ENCODE measurements at regions not wholly inside any gene's neighbourhood (a gene's known extent, or its start where the extent isn't known, plus 50 kb on each side); places are given as distances from the start of the nearest gene placed in this dataset.

GRCh38 chr5:122559676-122560075 is 215.2 kb upstream of the SNX2 start:
- H3K4me3 ChIP-seq (ENCODE audit: low read depth in 2 of 2, low read length in 1 of 2), result no peak overlapping the region
- no peaks in the 10 kb centered on the region for H4K20me1 ChIP-seq (ENCODE audit: insufficient read depth)
- no peak overlapping the region for H3K9ac ChIP-seq
- CTCF ChIA-PET, result no interaction called here
- H3K9me3 ChIP-seq, result no peaks in the 10 kb centered on the region
- H3F3A ChIP-seq (replicated peaks; ENCODE audit: insufficient read depth), result peaks cover 4% of the 10 kb centered on the region
- no peak overlapping the region for H2AFZ ChIP-seq (ENCODE audit: low read depth)
- H3K27ac ChIP-seq (ENCODE audit: low read depth in 2 of 2, low read length in 1 of 2), result no peak overlapping the region
- no peak for TF ChIP-seq ELF1 (IDR thresholded peaks at IDR 0.05)
- no peak for TF ChIP-seq POLR2AphosphoS5 (IDR thresholded peaks at IDR 0.05; ENCODE audit: low read depth, low read length)
- no peak for TF ChIP-seq CHD2 (IDR thresholded peaks at IDR 0.05; ENCODE audit: low read length, partially characterized antibody)
- TF ChIP-seq USF1 (IDR thresholded peaks at IDR 0.05; ENCODE audit: borderline replicate concordance, low read depth), result no peak
- TF ChIP-seq USF2 (IDR thresholded peaks at IDR 0.05; ENCODE audit: borderline replicate concordance, low read depth, low read length), result no peak
- TF ChIP-seq CTCF (IDR thresholded peaks at IDR 0.05), result no peak
- no peak for TF ChIP-seq RFX5 (IDR thresholded peaks at IDR 0.05; ENCODE audit: low read length)
- no peak for TF ChIP-seq SMC3 (IDR thresholded peaks at IDR 0.05; ENCODE audit: low read depth, low read length)
- H3K4me2 ChIP-seq, result no peak overlapping the region
- no peak for DNase-seq
- POLR2A ChIA-PET, result no interaction called here
- no peaks in the 10 kb centered on the region for H3K36me3 ChIP-seq (replicated peaks in 1 of 2; ENCODE audit: control insufficient read depth in 1 of 2, insufficient read depth in 2 of 2, low read length in 1 of 2)
- no peaks in the 10 kb centered on the region; a peak in 1 of 4 replicates for H3K4me1 ChIP-seq (ENCODE audit: control insufficient read depth in 1 of 2, insufficient read depth in 2 of 2, low read depth in 1 of 2, low read length in 1 of 2)
- H3K27me3 ChIP-seq (ENCODE audit: insufficient read depth), result no peaks in the 10 kb centered on the region
- no peaks in the 10 kb centered on the region for H3K79me2 ChIP-seq (ENCODE audit: insufficient read depth)
- no peaks in the 10 kb centered on the region for H3K9me2 ChIP-seq

GRCh38 chr5:122561209-122561608 is 213.7 kb upstream of the SNX2 start:
- TF ChIP-seq USF1 (IDR thresholded peaks at IDR 0.05; ENCODE audit: borderline replicate concordance, low read depth) (no peak), USF2 (IDR thresholded peaks at IDR 0.05; ENCODE audit: borderline replicate concordance, low read depth, low read length) (no peak), ZBTB33 (IDR thresholded peaks at IDR 0.05; ENCODE audit: borderline replicate concordance, low read depth) (no peak), FOSL2 (IDR thresholded peaks at IDR 0.05; ENCODE audit: borderline replicate concordance, low read depth) (no peak), YY1 (IDR thresholded peaks at IDR 0.05; ENCODE audit: low read depth) (no peak), NRF1 (IDR thresholded peaks at IDR 0.05; ENCODE audit: low read depth, low read length) (no peak), ELF1 (IDR thresholded peaks at IDR 0.05) (no peak), GABPA (IDR thresholded peaks at IDR 0.05; ENCODE audit: low read depth) (no peak), REST (IDR thresholded peaks at IDR 0.05; ENCODE audit: low read depth, low read length) (no peak), SIN3A (IDR thresholded peaks at IDR 0.05; ENCODE audit: borderline replicate concordance, low read depth, low read length) (no peak), RAD21 (IDR thresholded peaks at IDR 0.05; ENCODE audit: low read length) (no peak)
- Histone ChIP-seq H3K36me3 (replicated peaks in 1 of 2; ENCODE audit: control insufficient read depth in 1 of 2, insufficient read depth in 2 of 2, low read length in 1 of 2) (no peaks in the 10 kb centered on the region), H3K4me1 (ENCODE audit: control insufficient read depth in 1 of 2, insufficient read depth in 2 of 2, low read depth in 1 of 2, low read length in 1 of 2) (no peaks in the 10 kb centered on the region; a peak in 1 of 4 replicates), H3K9ac (no peak overlapping the region), H3K4me2 (no peak overlapping the region), H4K20me1 (ENCODE audit: insufficient read depth) (no peaks in the 10 kb centered on the region), H3K27me3 (ENCODE audit: insufficient read depth) (no peaks in the 10 kb centered on the region), H3F3A (replicated peaks; ENCODE audit: insufficient read depth) (peaks cover 4% of the 10 kb centered on the region), H3K4me3 (ENCODE audit: low read depth in 2 of 2, low read length in 1 of 2) (no peak overlapping the region), H3K9me3 (no peaks in the 10 kb centered on the region), H2AFZ (ENCODE audit: low read depth) (no peak overlapping the region), H3K27ac (ENCODE audit: low read depth in 2 of 2, low read length in 1 of 2) (no peak overlapping the region), H3K79me2 (ENCODE audit: insufficient read depth) (no peaks in the 10 kb centered on the region), H3K9me2 (no peaks in the 10 kb centered on the region)
- no peak for DNase-seq
- ChIA-PET CTCF (no interaction called here), POLR2A (no interaction called here)
- 49% methylated on average over 3 of the region's 3 CpGs for WGBS (ENCODE audit: low lambda C conversion rate)
